Activated CD8-positive, alpha-beta T cell treated with anti-CD3 and anti-CD28 coated beads for 36 hours (primary cell): ENCODE measurements at regions not wholly inside any gene's neighbourhood (a gene's known extent, or its start where the extent isn't known, plus 50 kb on each side); places are given as distances from the start of the nearest gene placed in this dataset.

Experiments used
- ATAC-seq: fragments of 200-7000 bp; cut with Tn5 transposase; one replicate; pipeline ENCODE4 v1.10.0; 2021; ENCODE audit warnings: mild to moderate bottlenecking, moderate library complexity
- CTCF ChIA-PET: fragments of 350-600 bp; sonication (Branson Sonifier 250); formaldehyde crosslinking; loops from one replicate; lab custom pipeline; 2021; ENCODE audit warnings: antibody characterized with exemption; lab: Charles Lee
- POLR2A ChIA-PET: fragments of 350-600 bp; sonication (Branson Sonifier 250); formaldehyde crosslinking; loops from one replicate; lab custom pipeline; 2021; ENCODE audit warnings: antibody characterized with exemption; lab: Charles Lee
- DNase-seq: peaks from one replicate; pipeline ENCODE4 v3.0.0-alpha.2; 2020
- H3K27ac Mint-ChIP-seq: one replicate; pipeline ENCODE4 v1.8.0; 2021; ENCODE audit warnings: mild to moderate bottlenecking, mixed read lengths
- H3K27me3 Mint-ChIP-seq: one replicate; pipeline ENCODE4 v1.8.0; 2021; ENCODE audit warnings: mixed read lengths
- H3K36me3 Mint-ChIP-seq: one replicate; pipeline ENCODE4 v1.8.0; 2021; ENCODE audit warnings: low read depth, mixed read lengths
- H3K4me1 Mint-ChIP-seq: one replicate; pipeline ENCODE4 v1.8.0; 2021; ENCODE audit warnings: low read depth, mixed read lengths
- H3K4me3 Mint-ChIP-seq: one replicate; pipeline ENCODE4 v1.8.0; 2021; ENCODE audit warnings: mild to moderate bottlenecking, moderate library complexity, mixed read lengths
- H3K9me3 Mint-ChIP-seq: one replicate; pipeline ENCODE4 v1.8.0; 2021; ENCODE audit warnings: mixed read lengths
- intact Hi-C: fragments of 100-400 bp; cut with micrococcal nuclease; formaldehyde crosslinking; loops from one replicate; pipeline ENCODE4 v1.10.0; 2022
- TF ChIP-seq, protein P1 (sequence below): fragments of 200-600 bp; IDR thresholded peaks from one replicate; pipeline ENCODE4 v1.8.0; 2022; ENCODE audit warnings: antibody characterized with exemption, mild to moderate bottlenecking

DNA sequence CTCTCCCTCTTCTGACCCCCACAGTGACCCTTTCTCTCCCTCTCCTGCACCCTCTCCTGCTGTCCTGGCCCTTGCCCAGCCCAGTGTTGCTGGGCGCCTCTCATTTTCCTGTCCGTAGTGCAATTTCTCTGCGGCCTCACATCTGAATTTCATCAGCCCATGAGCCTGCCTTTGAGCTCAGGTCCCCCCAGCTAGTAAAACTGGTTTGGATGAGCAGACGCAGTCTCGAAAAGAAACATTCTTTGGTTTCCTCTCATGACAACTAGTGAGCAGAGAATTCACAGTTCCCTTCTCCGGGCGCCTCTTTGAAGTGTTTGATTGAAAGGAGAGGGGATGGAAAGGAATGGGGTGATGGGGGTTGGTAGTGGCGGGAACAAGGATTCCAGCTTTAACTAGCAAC lies 126.0 kb upstream of the CADM1 start:
- CTCF ChIA-PET = interaction anchor here (0.8 kb wide), 1 partner anchor 14 kb away, joined by 3 read pairs; no protein-coding TSS in a partner anchor
- Mint-ChIP-seq H3K4me1 (no peaks in the 10 kb centered on the region), H3K27me3 (peaks cover 1% of the 10 kb centered on the region), H3K36me3 (no peaks in the 10 kb centered on the region), H3K27ac (no peak overlapping the region), H3K9me3 (no peaks in the 10 kb centered on the region), H3K4me3 (no peak overlapping the region)
- ATAC-seq (no peak), DNase-seq (no peak)
- TF ChIP-seq, protein P1, sequence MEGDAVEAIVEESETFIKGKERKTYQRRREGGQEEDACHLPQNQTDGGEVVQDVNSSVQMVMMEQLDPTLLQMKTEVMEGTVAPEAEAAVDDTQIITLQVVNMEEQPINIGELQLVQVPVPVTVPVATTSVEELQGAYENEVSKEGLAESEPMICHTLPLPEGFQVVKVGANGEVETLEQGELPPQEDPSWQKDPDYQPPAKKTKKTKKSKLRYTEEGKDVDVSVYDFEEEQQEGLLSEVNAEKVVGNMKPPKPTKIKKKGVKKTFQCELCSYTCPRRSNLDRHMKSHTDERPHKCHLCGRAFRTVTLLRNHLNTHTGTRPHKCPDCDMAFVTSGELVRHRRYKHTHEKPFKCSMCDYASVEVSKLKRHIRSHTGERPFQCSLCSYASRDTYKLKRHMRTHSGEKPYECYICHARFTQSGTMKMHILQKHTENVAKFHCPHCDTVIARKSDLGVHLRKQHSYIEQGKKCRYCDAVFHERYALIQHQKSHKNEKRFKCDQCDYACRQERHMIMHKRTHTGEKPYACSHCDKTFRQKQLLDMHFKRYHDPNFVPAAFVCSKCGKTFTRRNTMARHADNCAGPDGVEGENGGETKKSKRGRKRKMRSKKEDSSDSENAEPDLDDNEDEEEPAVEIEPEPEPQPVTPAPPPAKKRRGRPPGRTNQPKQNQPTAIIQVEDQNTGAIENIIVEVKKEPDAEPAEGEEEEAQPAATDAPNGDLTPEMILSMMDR = no peak
- POLR2A ChIA-PET = no interaction called here
- intact Hi-C loops = no loop called here

DNA sequence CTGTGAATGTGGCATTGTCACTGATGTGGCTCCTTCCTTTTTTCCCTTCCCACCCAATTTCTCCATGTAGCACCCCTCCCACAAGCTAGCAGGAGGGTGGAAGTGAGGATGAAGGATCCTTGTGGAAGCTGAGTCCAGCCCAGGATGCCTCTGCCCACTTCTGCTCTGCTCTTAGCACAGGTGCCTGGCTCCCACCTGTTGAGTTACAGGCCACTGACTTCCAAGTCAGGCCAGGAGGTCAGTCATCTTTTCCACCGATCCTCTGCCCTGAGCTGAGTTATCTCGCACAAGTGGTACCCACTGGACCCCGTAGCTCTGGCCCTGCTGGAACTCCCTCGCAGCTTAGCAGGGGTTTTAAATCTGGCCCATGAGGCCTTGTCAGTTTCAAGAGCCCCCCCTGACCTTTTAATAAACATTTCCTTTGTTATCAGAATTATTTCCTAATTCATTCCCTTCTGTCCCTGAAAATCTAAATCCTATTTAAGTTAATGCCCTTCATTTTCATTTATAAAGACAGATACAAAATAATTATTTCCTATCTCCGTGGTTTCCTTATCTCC lies 125.3 kb upstream of the CADM1 start:
- no peaks in the 10 kb centered on the region for H3K9me3 Mint-ChIP-seq
- DNase-seq = no peak
- intact Hi-C loops = no loop called here
- no peaks in the 10 kb centered on the region for H3K4me1 Mint-ChIP-seq
- H3K4me3 Mint-ChIP-seq = no peak overlapping the region
- H3K27me3 Mint-ChIP-seq = peaks cover 1% of the 10 kb centered on the region
- POLR2A ChIA-PET = no interaction called here
- H3K36me3 Mint-ChIP-seq = no peaks in the 10 kb centered on the region
- no peak overlapping the region for H3K27ac Mint-ChIP-seq
- CTCF ChIA-PET = no interaction called here
- TF ChIP-seq, protein P1 = no peak
- no peak for ATAC-seq

DNA sequence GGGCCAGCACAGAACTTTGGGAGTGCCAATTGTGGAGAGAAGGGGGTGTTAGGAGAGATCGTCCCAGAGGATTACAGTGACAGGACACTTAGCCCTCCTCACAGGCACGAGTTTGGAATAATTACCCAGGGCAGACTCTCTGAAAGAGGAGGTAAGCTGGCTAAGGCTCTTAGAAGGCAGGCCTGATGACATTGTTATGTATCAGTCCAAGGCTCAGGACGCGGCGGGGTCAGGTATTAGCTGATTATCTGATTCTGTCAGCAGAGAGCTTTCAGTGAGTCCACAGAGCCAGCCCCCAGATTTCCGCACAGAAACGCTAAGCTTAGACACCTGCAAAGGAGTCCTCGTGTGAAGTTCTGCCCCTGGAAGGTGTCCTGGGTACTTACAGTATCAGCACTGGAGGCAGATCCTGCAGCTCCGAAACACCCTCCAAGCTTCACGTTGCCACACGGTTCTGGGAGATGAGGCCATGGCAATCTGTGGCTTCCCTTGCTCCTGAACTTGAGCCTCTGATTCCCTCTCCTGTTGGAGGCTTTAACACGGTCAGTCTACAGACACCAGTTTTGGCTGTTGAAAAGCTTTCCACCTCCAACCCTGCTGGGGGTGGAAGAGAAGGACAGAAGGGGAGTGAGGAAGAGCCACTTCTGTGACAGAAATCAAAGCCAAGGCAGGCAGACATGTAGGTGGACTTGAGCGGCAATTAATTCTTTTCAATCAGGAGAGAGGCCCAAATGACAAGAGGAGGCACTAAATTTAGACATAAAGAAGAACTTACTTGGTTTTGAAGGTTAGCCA lies 123.6 kb upstream of the CADM1 start:
- Mint-ChIP-seq H3K36me3 (no peaks in the 10 kb centered on the region), H3K4me3 (no peak overlapping the region), H3K9me3 (no peaks in the 10 kb centered on the region), H3K27ac (no peak overlapping the region), H3K4me1 (no peaks in the 10 kb centered on the region), H3K27me3 (peaks cover 1% of the 10 kb centered on the region)
- intact Hi-C loops = no loop called here
- ChIA-PET POLR2A (no interaction called here), CTCF (no interaction called here)
- ATAC-seq = no peak
- TF ChIP-seq, protein P1 = no peak
- no peak for DNase-seq

DNA sequence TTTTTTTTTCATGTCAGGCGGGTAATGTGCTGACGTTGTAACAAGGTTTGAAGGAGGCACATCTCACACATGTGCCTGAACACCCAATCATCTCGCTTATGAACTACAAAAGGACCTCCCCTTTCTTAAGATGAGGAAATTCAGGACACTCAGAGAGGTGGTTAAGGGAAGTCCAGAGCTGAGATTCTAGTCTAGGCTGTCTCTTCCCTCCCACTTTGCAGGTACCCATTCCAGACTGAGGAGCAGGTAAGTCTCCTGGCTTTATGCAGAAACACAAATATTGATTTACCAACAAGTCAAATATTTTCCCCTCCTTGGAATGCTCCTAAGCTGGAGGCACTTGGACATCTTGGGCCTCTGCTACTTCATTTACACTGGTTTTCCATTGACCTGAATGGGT lies 122.9 kb upstream of the CADM1 start:
- ATAC-seq (no peak), DNase-seq (no peak)
- H3K27me3 Mint-ChIP-seq = peaks cover 1% of the 10 kb centered on the region
- POLR2A ChIA-PET = no interaction called here
- no peaks in the 10 kb centered on the region for H3K36me3 Mint-ChIP-seq
- no peak overlapping the region for H3K27ac Mint-ChIP-seq
- intact Hi-C loops = no loop called here
- no peaks in the 10 kb centered on the region for H3K9me3 Mint-ChIP-seq
- TF ChIP-seq, protein P1 = no peak
- no peak overlapping the region for H3K4me3 Mint-ChIP-seq
- CTCF ChIA-PET = no interaction called here
- H3K4me1 Mint-ChIP-seq = no peaks in the 10 kb centered on the region

DNA sequence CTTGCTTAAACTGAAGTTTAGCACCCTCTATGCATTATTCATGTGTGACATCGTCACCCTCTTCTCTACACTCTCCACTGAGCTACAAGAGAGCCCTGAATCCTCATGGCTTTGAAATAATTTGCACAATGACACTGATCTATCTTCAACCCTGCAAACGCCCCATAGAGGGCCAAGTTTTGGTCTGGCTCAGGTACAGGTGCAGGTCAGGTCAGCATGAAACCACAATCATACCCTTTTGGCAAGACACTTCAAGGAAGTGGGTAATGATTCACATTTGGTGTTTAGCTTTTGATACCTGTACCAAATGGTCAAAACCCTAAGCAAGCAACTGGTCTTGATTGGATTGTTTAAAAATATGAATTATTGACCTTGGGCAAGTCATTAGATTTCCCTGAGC lies 122.2 kb upstream of the CADM1 start:
- ChIA-PET CTCF (no interaction called here), POLR2A (no interaction called here)
- H3K27ac Mint-ChIP-seq = no peak overlapping the region
- H3K4me1 Mint-ChIP-seq = no peaks in the 10 kb centered on the region
- DNase-seq (no peak), ATAC-seq (no peak)
- H3K4me3 Mint-ChIP-seq = no peak overlapping the region
- intact Hi-C loops = no loop called here
- no peaks in the 10 kb centered on the region for H3K36me3 Mint-ChIP-seq
- H3K9me3 Mint-ChIP-seq = no peaks in the 10 kb centered on the region
- peaks cover 1% of the 10 kb centered on the region for H3K27me3 Mint-ChIP-seq
- TF ChIP-seq, protein P1 = no peak
